OCI-LY1 (cell line): ENCODE measurements at regions not wholly inside any gene's neighbourhood (a gene's known extent, or its start where the extent isn't known, plus 50 kb on each side); places are given as distances from the start of the nearest gene placed in this dataset.

Source experiments
- CTCF ChIP-seq: fragments of 200-600 bp; sonication (generic), shearing (Covaris generic); IDR thresholded peaks from 2 replicates; pipeline ENCODE4 v1.5.1; 2017; ENCODE audit warnings: mild to moderate bottlenecking, antibody characterized with exemption, low read length, moderate library complexity, mixed read lengths
- EZH2 ChIP-seq: fragments of 200-600 bp; sonication (generic), shearing (Covaris generic); IDR thresholded peaks from 2 replicates; pipeline ENCODE4 v1.8.0; 2017; ENCODE audit warnings: borderline replicate concordance, mixed run types, mild to moderate bottlenecking, antibody characterized with exemption, low read length, moderate library complexity, mixed read lengths

- no peak for TF ChIP-seq CTCF
- no peak for TF ChIP-seq EZH2
Measured at GRCh38 chr2:6008186-6008585, 316.0 kb downstream of the SOX11 start.
